GM18909 (cell line): ENCODE measurements at regions not wholly inside any gene's neighbourhood (a gene's known extent, or its start where the extent isn't known, plus 50 kb on each side); places are given as distances from the start of the nearest gene placed in this dataset.

Source experiments
- ATAC-seq: cut with Tn5 transposase; IDR thresholded peaks from one replicate; pipeline ENCODE4 v1.9.1; 2021; ENCODE audit warnings: mild to moderate bottlenecking; ENCODE audit not compliant: unreplicated experiment, poor library complexity

GRCh38 chr18:76134628-76135027, 360.4 kb downstream of the ZNF516 start:
- no peak for ATAC-seq

- ATAC-seq: no peak
Observed at GRCh38 chr18:76133873-76134272, 361.2 kb downstream of the ZNF516 start.

GRCh38 chr18:76131738-76132137, 363.3 kb downstream of the ZNF516 start:
- no peak for ATAC-seq

- no peak for ATAC-seq
Observed at GRCh38 chr18:76130845-76131244, 364.2 kb downstream of the ZNF516 start.

GRCh38 chr18:76126327-76126726, 368.7 kb downstream of the ZNF516 start:
- no peak for ATAC-seq

GRCh38 chr18:76121011-76121410, 374.0 kb downstream of the ZNF516 start:
- ATAC-seq: no peak

GRCh38 chr18:76115580-76115979, 379.5 kb downstream of the ZNF516 start:
- ATAC-seq: no peak

GRCh38 chr18:76113101-76113500, 381.9 kb downstream of the ZNF516 start:
- ATAC-seq: no peak

- ATAC-seq: no peak
Observed at GRCh38 chr18:76102626-76103025, 392.4 kb downstream of the ZNF516 start.

GRCh38 chr18:76102156-76102555, 392.9 kb downstream of the ZNF516 start:
- no peak for ATAC-seq

GRCh38 chr18:76099931-76100457, 395.0 kb downstream of the ZNF516 start:
- ATAC-seq: no peak

GRCh38 chr18:76098674-76099411, 396.2 kb downstream of the ZNF516 start:
- ATAC-seq: no peak

GRCh38 chr18:76081536-76081935, 413.5 kb downstream of the ZNF516 start:
- no peak for ATAC-seq

- ATAC-seq: no peak
Observed at GRCh38 chr18:76080430-76080829, 414.6 kb downstream of the ZNF516 start.

- no peak for ATAC-seq
Observed at GRCh38 chr18:76075777-76076176, 419.3 kb downstream of the ZNF516 start.

- no peak for ATAC-seq
Observed at GRCh38 chr18:76064998-76065397, 430.0 kb downstream of the ZNF516 start.

GRCh38 chr18:76058146-76058545, 436.9 kb downstream of the ZNF516 start:
- no peak for ATAC-seq

- ATAC-seq: no peak
Observed at GRCh38 chr18:76057386-76057785, 437.7 kb downstream of the ZNF516 start.

- no peak for ATAC-seq
Observed at GRCh38 chr18:76056471-76057110, 438.5 kb downstream of the ZNF516 start.

- ATAC-seq: no peak
Observed at GRCh38 chr18:76055578-76055977, 439.5 kb downstream of the ZNF516 start.

GRCh38 chr18:76055025-76055424, 440.0 kb downstream of the ZNF516 start:
- no peak for ATAC-seq

GRCh38 chr18:76054156-76054555, 440.9 kb downstream of the ZNF516 start:
- ATAC-seq: no peak
